ENCODE measurements at regions not wholly inside any gene's neighbourhood (a gene's known extent, or its start where the extent isn't known, plus 50 kb on each side); places are given as distances from the start of the nearest gene placed in this dataset.

- no peak for DNase-seq
- no peak for TF ChIP-seq CTCF (IDR thresholded peaks at IDR 0.05; ENCODE audit: low read depth, low read length)
- H3K27me3 ChIP-seq = no peaks in the 10 kb centered on the region
- H3K4me1 ChIP-seq = peaks cover 11% of the 10 kb centered on the region
- H3K36me3 ChIP-seq = no peaks in the 10 kb centered on the region
- H3K4me3 ChIP-seq (ENCODE audit: low read depth, low read length) = no peak overlapping the region
- H3K9me3 ChIP-seq = no peaks in the 10 kb centered on the region
These were observed 87.2 kb downstream of the CCDC71L start for GRCh38 chr7:106573738-106574137.

GRCh38 chr7:106573125-106573663 lies 87.8 kb downstream of the CCDC71L start:
- no peak for DNase-seq
- H3K4me1 ChIP-seq = peaks cover 13% of the 10 kb centered on the region
- no peaks in the 10 kb centered on the region for H3K27me3 ChIP-seq
- no peak for TF ChIP-seq CTCF (IDR thresholded peaks at IDR 0.05; ENCODE audit: low read depth, low read length)
- H3K4me3 ChIP-seq (ENCODE audit: low read depth, low read length) = no peak overlapping the region
- no peaks in the 10 kb centered on the region for H3K9me3 ChIP-seq
- no peaks in the 10 kb centered on the region for H3K36me3 ChIP-seq

- H3K36me3 ChIP-seq = no peaks in the 10 kb centered on the region
These were observed 88.4 kb downstream of the CCDC71L start for GRCh38 chr7:106572394-106573124.

GRCh38 chr7:106571563-106571962 lies 89.4 kb downstream of the CCDC71L start:
- Histone ChIP-seq H3K36me3 (no peaks in the 10 kb centered on the region), H3K4me3 (ENCODE audit: low read depth, low read length) (no peak overlapping the region), H3K27me3 (no peaks in the 10 kb centered on the region), H3K9me3 (no peaks in the 10 kb centered on the region), H3K4me1 (peaks cover 28% of the 10 kb centered on the region)
- TF ChIP-seq CTCF (IDR thresholded peaks at IDR 0.05; ENCODE audit: low read depth, low read length) = no peak
- DNase-seq = no peak

More at GRCh38 chr7:106572394-106573124, 88.4 kb downstream of the CCDC71L start:
- H3K9me3 ChIP-seq = no peaks in the 10 kb centered on the region
- H3K4me3 ChIP-seq (ENCODE audit: low read depth, low read length) = no peak overlapping the region
- H3K4me1 ChIP-seq = peaks cover 19% of the 10 kb centered on the region
- TF ChIP-seq CTCF (IDR thresholded peaks at IDR 0.05; ENCODE audit: low read depth, low read length) = no peak
- no peaks in the 10 kb centered on the region for H3K27me3 ChIP-seq
- DNase-seq = no peak

GRCh38 chr7:106570948-106571418 lies 90.0 kb downstream of the CCDC71L start:
- DNase-seq = no peak
- H3K4me1 ChIP-seq = peaks cover 33% of the 10 kb centered on the region
- H3K9me3 ChIP-seq = no peaks in the 10 kb centered on the region
- H3K27me3 ChIP-seq = no peaks in the 10 kb centered on the region
- H3K4me3 ChIP-seq (ENCODE audit: low read depth, low read length) = no peak overlapping the region
- no peak for TF ChIP-seq CTCF (IDR thresholded peaks at IDR 0.05; ENCODE audit: low read depth, low read length)
- no peaks in the 10 kb centered on the region for H3K36me3 ChIP-seq

GRCh38 chr7:106570146-106570545 lies 90.8 kb downstream of the CCDC71L start:
- Histone ChIP-seq H3K9me3 (no peaks in the 10 kb centered on the region), H3K27me3 (no peaks in the 10 kb centered on the region), H3K4me1 (peaks cover 33% of the 10 kb centered on the region), H3K4me3 (ENCODE audit: low read depth, low read length) (no peak overlapping the region), H3K36me3 (no peaks in the 10 kb centered on the region)
- DNase-seq = no peak
- TF ChIP-seq CTCF (IDR thresholded peaks at IDR 0.05; ENCODE audit: low read depth, low read length) = no peak
